GM23248 (cell line): ENCODE measurements at regions not wholly inside any gene's neighbourhood (a gene's known extent, or its start where the extent isn't known, plus 50 kb on each side); places are given as distances from the start of the nearest gene placed in this dataset.

Source experiments
- EZH2 ChIP-seq: fragments of 200-600 bp; sonication (generic); IDR thresholded peaks from 2 replicates; pipeline ENCODE4 v1.6.1; 2018; ENCODE audit warnings: antibody characterized with exemption, mild to moderate bottlenecking; ENCODE audit not compliant: insufficient read depth, poor library complexity, severe bottlenecking
- EZH2phosphoT487 ChIP-seq: fragments of 200-600 bp; sonication (generic); IDR thresholded peaks from 2 replicates; pipeline ENCODE4 v1.6.1; 2018; ENCODE audit warnings: antibody characterized with exemption, moderate library complexity, mild to moderate bottlenecking, low read depth; ENCODE audit not compliant: insufficient read depth

- TF ChIP-seq EZH2 (no peak), EZH2phosphoT487 (no peak)
Measured at GRCh38 chr12:102757882-102758226, 159.2 kb downstream of the PAH start.
